OCI-LY7 (cell line): ENCODE measurements at regions not wholly inside any gene's neighbourhood (a gene's known extent, or its start where the extent isn't known, plus 50 kb on each side); places are given as distances from the start of the nearest gene placed in this dataset.

Experiments used
- BruUV-seq: library from RNA; stranded (reverse); fragments of 400-500 nt; replicated peaks from 2 replicates; lab custom pipeline; 2021; lab: Mats Ljungman, UMichigan
- CTCF ChIA-PET: fragments of 300-600 bp; sonication (Branson Sonifier 250); formaldehyde crosslinking; loops from one replicate; lab custom pipeline; 2022; ENCODE audit warnings: antibody characterized with exemption; ENCODE audit not compliant: unreplicated experiment; lab: Charles Lee
- POLR2A ChIA-PET: fragments of 300-600 bp; sonication (Branson Sonifier 250); formaldehyde crosslinking; loops from one replicate; lab custom pipeline; 2022; ENCODE audit warnings: antibody characterized with exemption; lab: Charles Lee
- DNase-seq: peaks from one replicate; pipeline ENCODE4 v3.0.0-alpha.2; 2015; ENCODE audit warnings: low spot score
- H2AFZ ChIP-seq: fragments of 200-600 bp; sonication (generic), shearing (Covaris generic); 2 replicates; pipeline ENCODE4 v1.6.1; 2014; ENCODE audit warnings: mild to moderate bottlenecking, antibody characterized with exemption, low read length, moderate library complexity
- H3K27ac ChIP-seq: fragments of 200-600 bp; sonication (generic); 2 replicates; pipeline ENCODE4 v1.5.1; 2014; ENCODE audit warnings: mixed run types, low read depth, mild to moderate bottlenecking, moderate library complexity, low read length, inconsistent platforms; ENCODE audit not compliant: poor library complexity, severe bottlenecking
- H3K36me3 ChIP-seq: fragments of 200-600 bp; sonication (generic); 2 replicates; pipeline ENCODE4 v1.6.1; 2014; ENCODE audit warnings: mild to moderate bottlenecking, antibody characterized with exemption, low read length, moderate library complexity, mixed read lengths; ENCODE audit not compliant: insufficient read depth
- H3K4me1 ChIP-seq: fragments of 200-600 bp; sonication (generic); 2 replicates; pipeline ENCODE4 v1.5.1; 2014; ENCODE audit warnings: mild to moderate bottlenecking, low read length; ENCODE audit not compliant: insufficient read depth, poor library complexity, severe bottlenecking
- H3K4me2 ChIP-seq: fragments of 200-600 bp; sonication (generic); 2 replicates; pipeline ENCODE4 v1.6.1; 2014; ENCODE audit warnings: mild to moderate bottlenecking, low read length
- H3K4me3 ChIP-seq: fragments of 200-600 bp; sonication (generic); 2 replicates; pipeline ENCODE4 v1.5.1; 2014; ENCODE audit warnings: mild to moderate bottlenecking, low read depth, low read length; ENCODE audit not compliant: poor library complexity, severe bottlenecking
- H3K79me2 ChIP-seq: fragments of 200-600 bp; sonication (generic); 2 replicates; pipeline ENCODE4 v1.6.1; 2016; ENCODE audit warnings: low read depth, mild to moderate bottlenecking, low read length, moderate library complexity, mixed read lengths; ENCODE audit not compliant: insufficient read depth
- H3K9me2 ChIP-seq: fragments of 200-600 bp; sonication (generic); 2 replicates; pipeline ENCODE4 v1.6.1; 2016; ENCODE audit warnings: mild to moderate bottlenecking, low read length, mixed read lengths; ENCODE audit not compliant: insufficient read depth
- H3K9me3 ChIP-seq: fragments of 200-600 bp; sonication (generic); 2 replicates; pipeline ENCODE4 v1.6.1; 2014; ENCODE audit warnings: mild to moderate bottlenecking, mixed run types, low read length, mixed read lengths
- H4K20me1 ChIP-seq: fragments of 200-600 bp; sonication (generic); 2 replicates; pipeline ENCODE4 v1.6.1; 2014; ENCODE audit warnings: mild to moderate bottlenecking, antibody characterized with exemption, low read length, moderate library complexity, mixed read lengths; ENCODE audit not compliant: insufficient read depth
- CTCF ChIP-seq: fragments of 200-600 bp; sonication (generic); conservative IDR thresholded peaks from 2 replicates; pipeline ENCODE4 v1.5.1; 2014; ENCODE audit warnings: mild to moderate bottlenecking, antibody characterized with exemption, low read length, moderate library complexity, mixed read lengths
- EZH2phosphoT487 ChIP-seq: fragments of 200-600 bp; sonication (generic); IDR thresholded peaks from 2 replicates; pipeline ENCODE4 v1.6.1; 2018; ENCODE audit warnings: low read depth, borderline replicate concordance, mild to moderate bottlenecking, mixed run types, antibody characterized with exemption, low read length, moderate library complexity, mixed read lengths
- intact Hi-C: fragments of 100-400 bp; cut with micrococcal nuclease; formaldehyde crosslinking; loops from one replicate; pipeline ENCODE4 v1.10.0; 2022; ENCODE audit not compliant: unreplicated experiment

- H3K4me3 ChIP-seq = no peak overlapping the region
- no peaks in the 10 kb centered on the region for H3K36me3 ChIP-seq
- POLR2A ChIA-PET = no interaction called here
- no peaks in the 10 kb centered on the region for H3K9me3 ChIP-seq
- H4K20me1 ChIP-seq = no peaks in the 10 kb centered on the region
- H3K27ac ChIP-seq = no peak overlapping the region
- CTCF ChIA-PET = no interaction called here
- H3K9me2 ChIP-seq = no peaks in the 10 kb centered on the region
- no peak overlapping the region for H2AFZ ChIP-seq
- no TSS peak for BruUV-seq
- no peaks in the 10 kb centered on the region for H3K4me1 ChIP-seq
- no peak for TF ChIP-seq CTCF
- DNase-seq = no peak
- intact Hi-C loops = no loop called here
- H3K79me2 ChIP-seq = no peaks in the 10 kb centered on the region
- H3K4me2 ChIP-seq = no peak overlapping the region
Observed at GRCh38 chr2:145935016-145935415, 1415.1 kb upstream of the ZEB2 start.

- no peaks in the 10 kb centered on the region for H3K9me2 ChIP-seq
- no peaks in the 10 kb centered on the region for H3K79me2 ChIP-seq
- no peaks in the 10 kb centered on the region for H3K4me1 ChIP-seq
- DNase-seq = no peak
- intact Hi-C loops = no loop called here
- no peak overlapping the region for H3K4me2 ChIP-seq
- no peak for TF ChIP-seq CTCF
- TF ChIP-seq EZH2phosphoT487 = no peak
- no peak overlapping the region for H2AFZ ChIP-seq
- H3K4me3 ChIP-seq = no peak overlapping the region
- no TSS peak for BruUV-seq
- ChIA-PET POLR2A (interaction anchor here (1.7 kb wide), 1 partner anchor 9 kb away, joined by 5 read pairs; no protein-coding TSS in a partner anchor), CTCF (no interaction called here)
- H4K20me1 ChIP-seq = no peaks in the 10 kb centered on the region
- no peaks in the 10 kb centered on the region for H3K9me3 ChIP-seq
- no peak overlapping the region for H3K27ac ChIP-seq
- H3K36me3 ChIP-seq = no peaks in the 10 kb centered on the region
Observed at GRCh38 chr2:145931781-145932395, 1412.0 kb upstream of the ZEB2 start.

- Histone ChIP-seq H3K27ac (no peak overlapping the region), H4K20me1 (no peaks in the 10 kb centered on the region), H3K4me2 (no peak overlapping the region), H3K9me3 (no peaks in the 10 kb centered on the region), H2AFZ (no peak overlapping the region), H3K4me3 (no peak overlapping the region), H3K9me2 (no peaks in the 10 kb centered on the region), H3K79me2 (no peaks in the 10 kb centered on the region), H3K36me3 (no peaks in the 10 kb centered on the region), H3K4me1 (no peaks in the 10 kb centered on the region)
- no TSS peak for BruUV-seq
- TF ChIP-seq CTCF (no peak), EZH2phosphoT487 (no peak)
- ChIA-PET CTCF (no interaction called here), POLR2A (no interaction called here)
- DNase-seq = no peak
- intact Hi-C loops = no loop called here
Observed at GRCh38 chr2:145930318-145930717, 1410.4 kb upstream of the ZEB2 start.
